HUES6 (cell line): ENCODE measurements at regions not wholly inside any gene's neighbourhood (a gene's known extent, or its start where the extent isn't known, plus 50 kb on each side); places are given as distances from the start of the nearest gene placed in this dataset.
"Not testable (repeated sequence)": the region's sequence is repeated elsewhere in the genome, so short reads cannot be mapped to it uniquely, and the experiment has no call there.

Experiments used
- H3K27ac ChIP-seq: 2 replicates; pipeline ENCODE4 v1.7.0; 2013; ENCODE audit warnings: low read depth, mild to moderate bottlenecking, low read length, inconsistent platforms
- H3K27me3 ChIP-seq: 2 replicates; pipeline ENCODE4 v1.6.1; 2013; ENCODE audit warnings: low read length; ENCODE audit not compliant: control insufficient read depth, insufficient read depth
- H3K36me3 ChIP-seq: 2 replicates; pipeline ENCODE4 v1.6.1; 2013; ENCODE audit warnings: low read length; ENCODE audit not compliant: control insufficient read depth, insufficient read depth
- H3K4me1 ChIP-seq: 2 replicates; pipeline ENCODE4 v1.6.1; 2013; ENCODE audit warnings: low read length; ENCODE audit not compliant: control insufficient read depth, insufficient read depth
- H3K4me3 ChIP-seq: 2 replicates; pipeline ENCODE4 v1.5.1; 2013; ENCODE audit warnings: low read depth, low read length
- H3K9ac ChIP-seq: one replicate; pipeline ENCODE4 v1.6.1; 2013; ENCODE audit warnings: mild to moderate bottlenecking, low read length
- H3K9me3 ChIP-seq: 2 replicates; pipeline ENCODE4 v1.6.1; 2013; ENCODE audit warnings: low read depth, low read length; ENCODE audit not compliant: control insufficient read depth, insufficient read depth

GRCh38 chr5:18789218-18789998, 1155.1 kb downstream of the TAF11L14 start:
- H3K9ac ChIP-seq: no peak overlapping the region
- H3K4me3 ChIP-seq: no peak overlapping the region
- peaks cover 8% of the 10 kb centered on the region; the same call in 1 of the 2 replicates for H3K9me3 ChIP-seq
- H3K36me3 ChIP-seq: no peaks in the 10 kb centered on the region
- H3K27ac ChIP-seq: no peak overlapping the region
- no peaks in the 10 kb centered on the region for H3K4me1 ChIP-seq
- H3K27me3 ChIP-seq: no peaks in the 10 kb centered on the region

DNA sequence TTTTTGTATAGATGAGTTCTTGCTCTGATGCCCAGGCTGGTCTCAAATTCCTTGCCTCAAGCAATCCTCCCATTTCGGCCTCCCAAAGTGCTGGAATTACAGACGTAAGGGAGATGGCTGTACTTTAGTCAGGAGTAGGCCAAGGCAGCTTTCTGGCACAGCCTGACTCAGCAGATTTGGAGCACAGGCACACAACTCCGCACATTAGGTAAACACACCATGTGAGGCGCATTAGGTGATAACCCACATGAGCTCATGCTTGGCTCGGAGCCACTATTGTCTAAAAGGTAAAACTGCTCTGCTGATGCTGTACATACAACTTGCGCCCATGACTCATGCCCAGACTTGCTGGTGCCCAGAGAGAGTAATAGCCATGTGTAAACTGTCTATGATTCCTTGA, 1157.9 kb downstream of the TAF11L14 start:
- Histone ChIP-seq H3K36me3 (no peaks in the 10 kb centered on the region), H3K4me1 (peaks cover 8% of the 10 kb centered on the region), H3K27ac (no peak overlapping the region), H3K4me3 (no peak overlapping the region), H3K9me3 (peaks cover 8% of the 10 kb centered on the region; the same call in 1 of the 2 replicates), H3K27me3 (no peaks in the 10 kb centered on the region), H3K9ac (no peak overlapping the region)

- peak overlapping the region; percentile 37 for H3K9ac ChIP-seq
- H3K27ac ChIP-seq: peak overlapping the region; percentile 80; the same call in 1 of the 2 replicates
- H3K9me3 ChIP-seq: peaks cover 5% of the 10 kb centered on the region; the same call in 1 of the 2 replicates
- no peaks in the 10 kb centered on the region for H3K36me3 ChIP-seq
- no peaks in the 10 kb centered on the region for H3K27me3 ChIP-seq
- H3K4me1 ChIP-seq: peaks cover 53% of the 10 kb centered on the region
- peak overlapping the region; percentile 17; the same call in 1 of the 2 replicates for H3K4me3 ChIP-seq
These were observed 1163.0 kb downstream of the TAF11L14 start for GRCh38 chr5:18797222-18797621.

DNA sequence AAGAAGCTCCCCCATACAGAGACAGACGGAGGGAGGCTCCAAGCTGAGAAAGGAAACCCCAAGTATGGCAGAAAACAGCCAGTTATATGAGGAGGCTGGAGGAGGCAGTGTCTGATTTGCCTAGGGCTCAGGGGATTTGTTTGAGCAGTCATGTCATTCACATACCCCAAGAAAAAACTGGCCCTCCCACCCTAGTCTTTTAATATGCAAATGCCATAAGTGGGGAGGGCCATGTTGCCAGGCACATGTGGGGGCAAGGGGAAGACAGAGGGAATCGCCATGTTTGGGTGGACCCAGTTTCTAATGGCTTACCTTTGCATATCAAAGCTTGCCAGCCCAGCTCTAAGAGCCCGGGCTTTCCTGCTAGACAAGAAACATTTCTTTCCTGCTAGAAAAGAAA, 1163.8 kb downstream of the TAF11L14 start:
- Histone ChIP-seq H3K4me3 (peak overlapping the region; percentile 17; the same call in 1 of the 2 replicates), H3K27ac (peak overlapping the region; percentile 80)

DNA sequence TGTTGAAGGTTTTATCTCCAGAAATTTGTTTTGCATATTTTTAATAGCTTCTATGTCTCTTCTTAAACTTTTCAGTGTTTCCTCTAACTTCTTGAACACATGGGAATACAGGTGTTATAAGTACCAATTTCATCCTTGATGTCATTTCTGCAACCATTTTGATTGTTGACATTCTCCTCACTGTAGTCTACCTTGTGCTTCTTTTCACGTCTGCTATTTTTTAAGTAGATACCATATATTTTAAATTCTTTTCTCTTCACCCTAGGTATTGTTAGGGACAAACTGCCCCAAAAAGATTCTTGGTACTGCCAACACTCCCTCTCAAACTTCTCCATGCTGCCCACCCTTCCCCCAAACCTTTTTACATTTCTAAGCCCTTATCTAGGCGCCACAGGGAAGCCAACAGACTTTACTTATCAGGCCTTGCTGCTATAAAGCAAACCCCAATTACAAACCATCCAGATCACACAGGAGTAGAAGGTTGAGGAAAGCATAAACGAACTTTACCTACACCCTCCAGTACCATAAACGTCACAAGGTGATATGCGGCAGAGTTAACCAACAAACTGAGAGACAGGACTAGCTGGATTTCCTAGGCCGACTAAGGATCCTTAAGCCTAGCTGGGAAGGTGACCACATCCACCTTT, 1165.3 kb downstream of the TAF11L14 start:
- no peaks in the 10 kb centered on the region for H3K36me3 ChIP-seq
- peak overlapping the region; percentile 80 for H3K27ac ChIP-seq
- H3K4me3 ChIP-seq: peak overlapping the region; percentile 43; the same call in 1 of the 2 replicates
- H3K4me1 ChIP-seq: peaks cover 53% of the 10 kb centered on the region
- H3K9ac ChIP-seq: peak overlapping the region; percentile 65
- H3K9me3 ChIP-seq: no peaks in the 10 kb centered on the region
- H3K27me3 ChIP-seq: no peaks in the 10 kb centered on the region

More for the DNA sequence above, 1163.8 kb downstream of the TAF11L14 start:
- Histone ChIP-seq H3K9ac (peak overlapping the region; percentile 49), H3K9me3 (no peaks in the 10 kb centered on the region), H3K27me3 (no peaks in the 10 kb centered on the region), H3K4me1 (peaks cover 53% of the 10 kb centered on the region), H3K36me3 (no peaks in the 10 kb centered on the region)

DNA sequence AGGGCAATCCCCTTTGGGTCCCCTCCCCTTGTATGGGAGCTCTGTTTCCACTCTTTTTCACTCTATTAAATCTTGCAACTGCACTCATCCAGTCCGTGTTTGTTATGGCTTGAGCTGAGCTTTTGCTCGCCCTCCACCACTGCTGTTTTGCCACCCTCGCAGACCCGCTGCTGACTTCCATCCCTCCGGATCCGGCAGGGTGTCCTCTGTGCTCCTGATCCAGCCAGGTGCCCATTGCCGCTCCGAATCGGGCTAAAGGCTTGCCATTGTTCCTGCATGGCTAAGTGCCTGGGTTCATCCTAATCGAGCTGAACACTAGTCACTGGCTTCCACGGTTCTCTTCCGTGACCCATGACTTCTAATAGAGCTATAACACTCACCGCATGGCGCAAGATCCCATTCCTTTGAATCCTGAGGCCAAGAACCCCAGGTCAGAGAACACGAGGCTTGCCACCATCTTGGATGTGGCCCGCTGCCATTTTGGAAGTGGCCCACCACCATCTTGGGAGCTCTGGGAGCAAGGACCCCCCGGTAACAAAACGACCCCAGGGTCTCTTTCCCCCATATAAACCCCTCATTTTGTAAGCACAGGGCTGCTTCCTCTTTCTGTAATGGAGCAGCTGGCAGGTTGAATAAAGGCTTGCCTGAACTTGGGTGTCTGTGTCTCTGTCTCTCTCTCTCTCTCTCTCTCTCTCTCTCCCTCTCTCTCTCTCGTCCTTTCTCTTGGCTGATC, 1166.2 kb downstream of the TAF11L14 start:
- Histone ChIP-seq H3K27me3 (no peaks in the 10 kb centered on the region), H3K27ac (peak overlapping the region; percentile 16; the same call in 1 of the 2 replicates), H3K9ac (peak overlapping the region; percentile 37)

DNA sequence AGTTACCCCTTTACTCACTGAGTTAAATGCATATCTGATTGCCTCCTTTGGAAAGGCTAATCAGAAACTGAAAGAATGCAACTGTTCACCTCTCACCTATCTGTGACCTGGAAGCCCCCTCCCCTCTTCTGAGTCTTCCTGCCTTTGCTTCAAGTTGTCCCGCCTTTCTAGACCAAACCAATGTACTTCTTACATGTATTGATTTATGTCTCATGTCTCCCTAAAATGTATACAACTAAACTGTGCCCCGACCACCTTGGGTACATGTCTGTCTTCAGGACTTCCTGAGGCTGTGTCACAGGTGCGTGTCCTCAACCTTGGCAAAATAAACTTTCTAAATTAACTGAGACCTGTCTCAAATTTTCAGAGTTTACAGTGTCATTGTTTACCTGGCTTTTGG, 1167.2 kb downstream of the TAF11L14 start:
- not testable (repeated sequence) for H3K36me3 ChIP-seq, H3K9me3 ChIP-seq, H3K9ac ChIP-seq, H3K27me3 ChIP-seq, H3K27ac ChIP-seq, H3K4me3 ChIP-seq
- H3K4me1 ChIP-seq: peaks cover 52% of the 10 kb centered on the region

More for the DNA sequence above, 1166.2 kb downstream of the TAF11L14 start:
- peaks cover 53% of the 10 kb centered on the region for H3K4me1 ChIP-seq
- H3K4me3 ChIP-seq: no peak overlapping the region
- H3K9me3 ChIP-seq: no peaks in the 10 kb centered on the region
- H3K36me3 ChIP-seq: no peaks in the 10 kb centered on the region

DNA sequence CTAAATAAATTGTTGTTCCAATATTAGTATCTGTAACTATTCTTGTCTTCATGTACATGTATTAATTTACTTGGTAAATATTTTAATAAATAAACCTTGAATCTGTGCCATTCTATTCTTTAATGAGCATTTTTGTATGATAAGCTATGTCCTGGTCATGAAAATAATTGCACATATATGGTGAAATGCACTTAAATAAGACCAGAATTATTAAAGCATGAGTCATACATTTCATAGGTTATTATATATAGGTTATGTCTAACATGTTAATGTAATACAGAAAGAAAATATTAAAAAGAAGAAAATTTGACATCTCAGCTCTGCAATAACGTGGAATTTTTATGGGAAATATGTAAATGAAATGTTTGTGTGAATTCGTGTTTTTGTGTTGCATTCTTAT, 1168.1 kb downstream of the TAF11L14 start:
- H3K27ac ChIP-seq: no peak overlapping the region
- no peaks in the 10 kb centered on the region for H3K9me3 ChIP-seq
- H3K27me3 ChIP-seq: no peaks in the 10 kb centered on the region
- peaks cover 43% of the 10 kb centered on the region for H3K4me1 ChIP-seq
- H3K36me3 ChIP-seq: no peaks in the 10 kb centered on the region
- H3K9ac ChIP-seq: no peak overlapping the region
- H3K4me3 ChIP-seq: no peak overlapping the region

DNA sequence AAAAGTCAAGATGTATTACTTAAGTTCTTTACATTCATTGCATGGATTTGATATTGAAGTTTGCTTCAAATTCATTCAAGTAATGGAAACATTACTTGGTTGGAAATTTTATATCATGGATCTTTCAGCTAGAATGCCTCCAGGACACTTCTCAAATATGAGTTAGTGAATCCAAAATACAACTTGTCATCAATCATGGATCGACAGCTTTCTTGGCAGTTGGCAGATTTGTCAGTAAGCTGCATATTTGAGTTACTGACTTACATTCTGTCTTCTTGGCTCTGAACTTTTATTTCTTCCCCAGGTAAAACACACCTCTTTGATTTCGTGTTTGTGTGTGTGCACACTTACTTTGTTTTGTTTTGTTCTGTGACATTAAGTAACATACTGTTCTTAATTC, 1171.1 kb downstream of the TAF11L14 start:
- H3K27me3 ChIP-seq: no peaks in the 10 kb centered on the region
- H3K4me3 ChIP-seq: no peak overlapping the region
- no peaks in the 10 kb centered on the region for H3K9me3 ChIP-seq
- H3K4me1 ChIP-seq: peaks cover 20% of the 10 kb centered on the region
- no peaks in the 10 kb centered on the region for H3K36me3 ChIP-seq
- H3K27ac ChIP-seq: no peak overlapping the region
- H3K9ac ChIP-seq: no peak overlapping the region

- no peak overlapping the region for H3K4me3 ChIP-seq
- no peaks in the 10 kb centered on the region for H3K36me3 ChIP-seq
- H3K27ac ChIP-seq: no peak overlapping the region
- peaks cover 10% of the 10 kb centered on the region; the same call in 1 of the 2 replicates for H3K4me1 ChIP-seq
- H3K27me3 ChIP-seq: no peaks in the 10 kb centered on the region
- H3K9me3 ChIP-seq: no peaks in the 10 kb centered on the region
- H3K9ac ChIP-seq: no peak overlapping the region
These were observed 1173.2 kb downstream of the TAF11L14 start for GRCh38 chr5:18807256-18808149.
